ENCODE measurements at regions not wholly inside any gene's neighbourhood (a gene's known extent, or its start where the extent isn't known, plus 50 kb on each side); places are given as distances from the start of the nearest gene placed in this dataset.

- DNase-seq, result no peak
These were observed 110.0 kb downstream of the LITAF start for GRCh38 chr16:11476676-11477075.

GRCh38 chr16:11478431-11479119, 108.1 kb downstream of the LITAF start:
- DNase-seq, result no peak

- no peak for DNase-seq
These were observed 106.8 kb downstream of the LITAF start for GRCh38 chr16:11479916-11480315.

DNA sequence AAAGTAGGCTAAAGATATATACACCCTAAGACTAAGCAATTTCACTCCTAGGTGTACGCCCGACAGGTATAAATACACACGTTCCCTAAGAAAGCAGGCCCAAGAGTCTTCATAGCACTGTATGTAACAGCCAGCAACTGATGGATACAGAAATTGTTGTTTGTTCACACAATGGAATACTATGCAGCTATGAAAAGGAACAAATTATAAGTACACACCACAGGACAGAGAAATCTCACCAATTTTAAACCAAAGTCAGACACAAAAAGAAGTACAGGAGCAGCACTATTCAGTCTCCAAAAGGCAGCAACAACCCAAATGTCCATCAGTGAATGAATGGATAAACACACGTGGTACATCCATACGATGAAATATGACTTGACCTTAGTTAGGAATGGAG, 106.1 kb downstream of the LITAF start:
- DNase-seq, result no peak

- no peak for DNase-seq
These were observed 104.7 kb downstream of the LITAF start for GRCh38 chr16:11481987-11482386.

DNA sequence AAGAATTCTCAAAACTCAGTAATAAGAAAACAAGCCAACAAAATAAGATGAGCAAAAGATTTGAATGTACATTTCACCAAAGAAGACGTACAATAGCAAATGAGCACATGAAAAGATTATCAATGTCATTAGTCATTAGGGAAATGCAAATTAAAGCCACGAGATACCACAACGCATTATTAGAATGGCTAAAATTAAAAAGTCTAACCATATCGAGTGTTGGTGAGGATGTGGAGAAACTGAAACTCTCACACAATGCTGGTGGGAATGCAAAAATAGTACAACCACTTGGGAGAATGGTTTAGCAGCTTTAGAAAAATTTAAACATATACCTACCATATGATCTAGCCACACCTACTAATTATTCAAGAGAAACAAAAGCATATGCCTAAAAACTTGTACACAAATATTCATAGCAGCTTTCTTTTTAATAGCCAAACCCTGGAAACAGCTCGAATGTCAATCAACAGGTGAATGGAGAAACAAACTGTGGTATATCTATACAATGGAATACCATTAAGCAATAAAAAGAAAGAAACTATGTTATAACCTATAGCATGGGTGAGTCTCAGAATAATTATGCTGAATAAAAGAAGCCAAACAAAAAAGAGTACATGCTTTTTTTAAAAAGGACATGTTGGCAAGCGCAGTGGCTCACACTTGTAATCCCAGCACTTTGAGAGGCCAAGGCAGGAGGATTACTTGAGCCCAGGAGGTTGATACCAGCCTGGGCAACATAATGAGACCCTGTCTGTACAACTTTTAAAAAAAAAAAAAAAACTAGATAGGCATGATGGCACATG, 103.6 kb downstream of the LITAF start:
- no peak for DNase-seq

DNA sequence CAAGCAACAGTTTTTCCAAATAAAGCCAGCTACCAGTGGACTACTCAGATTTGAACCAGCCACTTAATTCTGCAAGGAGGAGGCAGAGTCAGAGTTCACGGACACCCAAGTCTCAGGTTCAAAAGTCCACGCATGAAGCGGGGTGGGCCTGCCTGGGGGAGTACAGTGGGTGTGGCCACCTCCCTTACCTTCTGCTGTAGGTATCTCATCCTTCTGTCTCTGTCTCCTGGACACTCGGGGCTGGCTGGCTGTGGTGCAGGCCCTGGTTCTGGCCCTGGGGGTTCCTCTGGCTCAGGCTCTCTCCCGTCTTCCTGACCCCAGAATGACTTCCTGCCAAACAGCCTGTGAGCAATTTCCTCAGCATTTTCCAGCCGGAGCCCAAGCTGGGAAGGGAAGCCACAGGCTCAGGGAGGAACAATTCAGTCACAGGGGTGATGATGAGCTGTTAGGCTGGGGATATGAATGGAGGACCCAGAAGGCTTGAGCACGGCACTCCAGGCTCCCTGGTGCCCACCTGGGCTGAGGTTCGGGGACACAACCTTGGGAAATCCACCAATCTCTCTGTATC, 101.9 kb downstream of the LITAF start:
- no peak for DNase-seq

- DNase-seq, result no peak
These were observed 101.0 kb downstream of the LITAF start for GRCh38 chr16:11485676-11486075.

DNA sequence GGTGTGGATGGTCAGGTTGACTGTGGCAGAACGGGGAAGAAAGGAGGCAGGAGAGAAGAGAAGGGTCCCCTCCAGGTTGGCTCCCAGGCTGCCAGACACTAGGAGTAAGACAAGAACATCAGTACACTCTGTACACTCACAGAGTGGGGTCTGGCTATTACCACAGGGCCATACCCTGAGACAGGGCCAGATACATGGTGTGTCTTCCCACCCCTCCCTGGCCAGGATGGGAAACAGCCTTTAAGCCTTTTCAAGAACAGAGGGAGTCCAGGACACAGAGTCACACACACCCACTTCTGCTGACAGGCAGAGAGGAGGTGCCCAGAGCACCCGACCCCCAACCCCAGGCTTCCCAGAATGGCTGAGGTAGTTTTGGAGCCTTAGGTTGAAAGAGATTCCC, 99.4 kb downstream of the LITAF start:
- no peak for DNase-seq

DNA sequence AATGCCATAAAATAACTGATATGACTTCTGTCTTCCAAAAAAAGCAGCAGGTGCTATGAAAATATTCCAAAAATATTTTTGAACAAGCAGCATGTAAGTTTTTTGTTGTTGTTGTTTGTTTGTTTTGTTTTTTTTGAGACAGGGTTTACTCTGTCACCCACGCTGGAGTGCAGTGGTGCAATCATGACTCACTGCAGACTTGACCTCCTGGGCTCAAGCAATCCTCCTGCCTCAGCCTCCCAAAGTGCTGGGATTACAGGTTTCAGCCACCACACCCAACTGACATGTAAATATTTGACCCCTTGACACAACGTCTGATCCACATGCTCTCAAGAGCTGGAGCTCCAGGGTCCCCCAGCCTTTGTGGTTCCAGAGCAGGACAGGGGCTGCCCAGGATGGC, 98.4 kb downstream of the LITAF start:
- no peak for DNase-seq

DNA sequence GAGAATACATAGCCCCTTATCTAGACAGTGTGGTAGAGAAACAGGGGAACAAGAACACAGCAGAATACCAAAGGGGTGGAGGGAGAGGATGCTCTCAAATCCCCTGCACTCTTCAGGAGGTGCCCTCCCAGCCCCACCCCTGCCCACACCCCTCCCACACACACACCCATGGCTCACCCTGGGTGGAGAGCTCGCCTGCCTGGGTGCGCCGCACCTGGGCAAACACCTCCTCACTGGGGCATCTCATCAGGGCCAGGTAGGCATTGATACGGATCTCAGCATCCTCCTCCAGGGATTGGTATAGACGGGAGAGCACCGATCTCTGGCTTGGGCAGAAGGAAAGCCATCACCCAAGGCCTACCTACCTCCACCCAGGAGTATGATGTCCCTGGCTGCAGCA, 95.2 kb downstream of the LITAF start:
- no peak for DNase-seq

DNA sequence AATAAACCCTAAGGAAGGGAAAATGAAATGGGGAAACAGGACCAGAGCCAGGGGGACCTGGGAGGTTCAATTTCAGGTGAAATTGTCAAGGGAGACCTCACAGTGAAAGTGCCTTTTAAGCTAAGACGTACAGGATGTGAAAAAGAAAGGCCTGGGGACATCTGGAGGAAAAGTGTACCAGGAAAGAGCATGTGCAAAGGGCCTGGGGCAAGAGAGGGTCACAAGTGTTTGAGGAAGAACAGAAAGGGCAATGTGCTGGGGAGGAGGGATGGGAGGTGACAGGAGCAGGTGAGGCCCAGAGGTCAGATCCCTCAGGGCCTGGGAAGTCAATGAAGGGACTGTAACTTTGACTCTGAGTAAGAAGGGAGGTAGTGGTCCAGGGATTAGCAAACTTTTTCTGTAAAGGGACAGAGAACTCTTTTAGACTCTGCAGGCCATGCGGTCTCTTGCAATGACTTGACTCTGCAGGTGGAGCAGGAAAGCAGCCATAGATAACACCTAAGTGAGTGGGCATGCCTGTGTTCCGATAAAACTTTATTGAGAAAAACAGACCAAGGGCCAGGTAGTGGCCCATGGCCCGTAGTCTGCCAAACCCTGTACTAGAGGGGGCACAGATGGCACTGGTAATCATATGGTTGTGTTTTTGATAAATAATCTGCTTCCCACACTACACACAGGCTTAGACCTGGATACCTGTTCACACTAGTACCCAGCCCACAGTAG, 93.8 kb downstream of the LITAF start:
- DNase-seq, result no peak

DNA sequence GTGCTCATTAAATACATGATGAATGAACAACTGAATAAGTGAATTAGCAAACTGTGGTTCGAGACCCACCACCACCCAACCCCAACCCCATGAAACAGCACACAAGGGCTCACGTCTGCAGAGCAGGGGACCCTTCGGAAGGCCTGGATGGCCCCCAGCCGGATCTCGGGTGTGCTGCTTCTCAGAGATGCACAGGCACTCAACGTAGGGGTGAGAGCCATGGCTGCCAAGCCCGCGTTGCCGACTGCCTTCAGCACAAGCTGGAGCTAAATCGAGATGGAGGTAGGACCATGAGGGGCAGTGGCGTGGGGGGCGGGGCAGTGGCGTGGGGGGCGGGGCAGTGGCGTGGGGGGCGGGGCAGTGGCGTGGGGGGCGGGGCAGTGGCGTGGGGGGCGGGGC, 93.2 kb downstream of the LITAF start:
- DNase-seq, result no peak

- no peak for DNase-seq
These were observed 92.7 kb downstream of the LITAF start for GRCh38 chr16:11494029-11494428.

DNA sequence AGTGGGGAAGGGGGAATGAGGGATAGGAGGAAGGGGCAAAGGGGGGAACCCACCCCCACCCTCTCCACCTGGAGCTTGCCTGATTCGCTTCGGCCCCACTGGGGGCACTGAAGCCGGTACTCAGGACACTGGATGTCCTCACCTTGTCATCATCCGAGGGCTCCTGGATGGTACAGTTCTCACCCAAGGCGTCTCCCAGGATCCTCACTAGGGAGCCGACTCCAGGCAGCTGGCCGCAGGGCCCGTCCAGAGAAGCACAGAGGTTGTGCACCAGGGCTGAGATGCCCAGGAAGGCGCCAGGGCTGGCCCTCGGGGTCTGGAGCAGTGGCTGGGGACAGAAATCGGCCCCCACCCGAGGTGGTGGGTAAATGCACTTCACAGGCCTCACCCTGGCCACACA, 92.3 kb downstream of the LITAF start:
- no peak for DNase-seq

DNA sequence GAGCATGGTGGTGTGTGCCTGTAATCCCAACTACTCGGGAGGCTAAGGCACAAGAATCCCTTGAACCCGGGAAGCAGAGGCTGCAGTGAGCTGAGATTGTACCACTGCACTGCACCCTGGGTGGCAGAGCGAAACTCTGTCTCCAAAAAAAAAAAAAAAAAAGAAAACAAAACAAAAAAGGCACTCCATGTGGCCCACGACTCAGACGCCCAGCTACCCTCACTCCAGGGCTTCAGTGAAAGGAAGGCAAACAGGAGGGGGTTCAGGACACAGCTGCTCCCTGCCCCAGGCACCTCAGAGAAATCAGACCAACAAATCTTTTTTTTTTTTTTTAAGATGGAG, 91.7 kb downstream of the LITAF start:
- DNase-seq, result no peak
